HG03025 (cell line): ENCODE measurements at regions not wholly inside any gene's neighbourhood (a gene's known extent, or its start where the extent isn't known, plus 50 kb on each side); places are given as distances from the start of the nearest gene placed in this dataset.

Experiments used
- ATAC-seq: cut with Tn5 transposase; IDR thresholded peaks from one replicate; pipeline ENCODE4 v1.9.1; 2021; ENCODE audit warnings: mild to moderate bottlenecking, moderate library complexity; ENCODE audit not compliant: unreplicated experiment, low FRiP score

DNA sequence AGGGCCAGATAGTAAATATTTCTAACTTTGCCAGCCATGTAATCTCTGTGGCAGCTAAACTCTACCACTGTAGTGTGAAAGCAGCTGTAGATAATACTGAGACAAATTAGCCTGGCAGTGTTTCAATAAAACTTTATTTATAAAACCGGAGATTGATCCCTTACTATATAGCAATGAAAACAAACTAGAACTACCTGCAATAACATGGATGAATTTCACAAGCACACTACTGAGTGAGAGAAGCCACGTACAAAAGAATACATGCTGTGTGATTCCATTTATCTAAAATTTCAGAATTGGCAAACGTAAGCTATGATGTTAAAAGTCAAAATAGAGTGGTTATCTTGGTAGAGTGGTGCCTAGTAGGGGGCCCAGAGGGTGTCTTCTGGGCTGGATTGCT, 198.7 kb upstream of the SGK1 start:
- no peak for ATAC-seq

DNA sequence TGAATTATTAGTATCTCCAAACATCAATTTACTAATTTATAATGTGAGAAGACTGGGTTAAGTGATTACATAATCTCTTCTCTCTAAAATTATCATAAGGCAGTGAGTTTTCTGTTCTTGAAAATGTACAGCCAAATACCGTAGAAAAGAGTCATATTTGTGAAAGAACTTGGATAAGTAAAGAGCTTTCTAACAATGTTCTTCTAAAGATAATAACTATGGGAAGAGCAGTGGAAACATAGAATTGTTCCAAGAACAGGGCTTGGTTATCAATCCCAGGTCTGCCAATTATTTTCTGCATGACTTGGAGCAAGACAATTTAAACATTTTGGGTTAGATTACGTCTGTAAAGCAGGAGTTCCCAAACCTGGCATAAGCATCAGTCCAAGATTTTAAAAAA, 198.1 kb upstream of the SGK1 start:
- no peak for ATAC-seq

DNA sequence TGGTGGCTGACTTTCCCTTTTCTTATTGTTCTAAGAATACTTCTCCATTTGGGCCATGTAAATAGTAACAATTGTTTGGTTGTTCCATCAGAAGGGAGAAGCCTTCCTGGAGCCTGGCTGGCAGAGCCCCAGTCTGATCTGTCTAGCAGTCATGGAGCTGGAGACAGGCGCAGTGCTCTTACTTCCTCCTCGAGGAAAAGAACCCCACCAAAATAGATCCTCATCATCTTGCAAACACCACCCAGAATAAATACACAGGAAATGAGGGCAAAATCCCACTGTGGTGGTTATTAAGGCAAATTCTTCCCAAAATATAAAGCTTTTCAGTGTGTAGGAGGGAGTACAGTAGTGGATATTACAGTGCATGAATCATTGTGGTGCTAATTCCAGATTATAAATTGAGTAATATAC, 195.1 kb upstream of the SGK1 start:
- ATAC-seq: no peak

DNA sequence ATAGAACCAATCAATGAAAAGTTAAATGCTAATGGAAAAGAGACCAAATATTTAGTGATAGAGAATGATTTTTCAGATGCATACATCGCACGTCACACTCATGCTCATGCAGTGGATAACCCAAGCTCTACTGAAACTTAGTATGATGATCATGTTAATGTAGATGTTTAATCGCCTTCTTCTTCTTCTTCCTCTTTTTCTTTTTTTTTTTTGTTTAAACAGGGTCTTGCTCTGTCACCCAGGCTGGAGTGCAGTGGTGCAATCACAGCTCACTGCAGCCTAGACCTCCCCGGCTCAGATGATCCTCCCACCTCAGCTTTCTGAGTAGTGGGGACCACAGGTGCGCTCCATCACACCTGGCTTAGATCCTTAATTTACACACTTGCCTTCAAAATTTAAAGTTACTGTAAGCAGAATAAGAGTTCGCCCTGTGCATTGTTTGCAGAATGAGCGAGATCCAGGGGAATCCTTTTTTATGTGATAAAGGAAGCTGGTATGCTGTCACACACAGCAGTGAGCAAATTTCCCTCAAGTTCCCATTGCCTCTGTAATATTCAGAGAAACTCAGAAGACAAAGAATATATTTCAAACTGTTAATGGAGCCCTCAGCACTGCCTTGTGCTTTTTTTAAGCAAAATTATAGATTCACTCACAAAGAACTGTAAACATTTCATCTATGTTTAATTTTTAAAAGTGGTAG, 194.2 kb upstream of the SGK1 start:
- ATAC-seq: no peak

- no peak for ATAC-seq
These were observed 193.0 kb upstream of the SGK1 start for GRCh38 chr6:134510920-134511319.

DNA sequence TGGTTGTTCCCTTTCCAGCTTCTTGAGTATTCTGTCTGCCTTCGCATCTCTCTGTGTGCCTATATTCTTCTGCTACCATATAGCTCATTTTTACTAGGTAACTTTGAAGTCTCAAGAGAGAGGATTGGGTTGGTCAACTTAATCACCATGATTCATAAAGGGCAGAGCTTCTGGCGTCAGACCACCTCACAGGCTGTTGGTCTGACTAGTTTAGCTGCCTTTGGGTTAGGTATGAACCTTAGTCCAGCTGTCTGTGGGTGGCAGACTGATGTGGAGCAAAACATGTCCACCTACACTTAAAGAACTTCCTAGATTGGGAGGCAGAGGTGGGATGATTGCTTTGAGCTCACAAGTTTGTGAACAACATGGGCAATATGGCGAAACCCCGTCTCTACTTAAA, 192.2 kb upstream of the SGK1 start:
- no peak for ATAC-seq

DNA sequence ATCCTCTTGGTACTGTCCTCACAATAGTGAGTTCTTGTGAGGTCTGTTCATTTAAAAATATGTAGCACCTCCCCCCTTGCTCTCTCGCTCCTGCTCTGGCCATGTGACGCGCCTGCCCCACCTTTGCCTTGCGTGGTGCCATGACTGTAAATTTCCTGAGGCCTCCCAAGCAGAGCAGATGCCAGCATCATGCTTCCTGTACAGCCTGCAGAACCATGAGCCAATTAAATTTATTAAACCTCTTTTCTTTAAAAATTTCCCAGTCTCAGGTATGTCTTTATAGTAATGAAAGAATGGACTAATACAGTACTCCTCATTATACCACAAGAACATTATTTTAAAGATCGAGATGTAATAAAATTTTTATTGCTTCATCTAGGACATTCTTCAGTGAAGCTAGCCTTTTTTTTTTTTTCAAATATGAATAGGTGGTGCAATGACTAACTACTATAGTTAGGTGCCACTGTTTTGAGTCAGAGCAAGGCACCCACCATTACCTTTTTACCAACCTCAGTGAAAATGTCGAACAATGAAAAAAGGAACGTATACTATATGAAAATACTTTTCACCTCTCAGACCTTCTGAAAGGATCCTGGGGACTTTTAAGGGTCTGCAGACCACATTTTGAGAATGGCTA, 191.1 kb upstream of the SGK1 start:
- ATAC-seq: no peak

GRCh38 chr6:134506162-134506561, 188.2 kb upstream of the SGK1 start:
- ATAC-seq: no peak

- ATAC-seq: no peak
These were observed 185.8 kb upstream of the SGK1 start for GRCh38 chr6:134503585-134504281.

- no peak for ATAC-seq
These were observed 185.0 kb upstream of the SGK1 start for GRCh38 chr6:134502614-134503549.

DNA sequence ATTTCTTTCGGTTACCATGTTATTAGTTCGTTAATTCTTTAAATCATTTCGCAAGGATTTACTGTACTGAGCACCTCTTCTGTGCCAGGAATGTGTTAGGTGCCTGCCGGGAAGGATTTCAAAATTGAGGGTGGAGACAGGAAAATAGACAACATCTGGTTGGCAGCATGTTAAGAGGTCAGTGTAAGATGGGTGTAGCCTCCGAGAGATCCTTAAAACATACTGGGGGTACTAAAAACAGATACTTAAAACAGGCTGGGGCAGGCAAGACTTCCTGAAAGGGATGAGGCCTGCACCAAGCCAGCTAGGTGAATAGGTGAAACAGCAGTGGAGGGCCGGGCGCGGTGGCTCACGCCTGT, 178.0 kb upstream of the SGK1 start:
- ATAC-seq: no peak

- no peak for ATAC-seq
These were observed 177.4 kb upstream of the SGK1 start for GRCh38 chr6:134495203-134495889.

GRCh38 chr6:134493789-134494188, 175.9 kb upstream of the SGK1 start:
- no peak for ATAC-seq

DNA sequence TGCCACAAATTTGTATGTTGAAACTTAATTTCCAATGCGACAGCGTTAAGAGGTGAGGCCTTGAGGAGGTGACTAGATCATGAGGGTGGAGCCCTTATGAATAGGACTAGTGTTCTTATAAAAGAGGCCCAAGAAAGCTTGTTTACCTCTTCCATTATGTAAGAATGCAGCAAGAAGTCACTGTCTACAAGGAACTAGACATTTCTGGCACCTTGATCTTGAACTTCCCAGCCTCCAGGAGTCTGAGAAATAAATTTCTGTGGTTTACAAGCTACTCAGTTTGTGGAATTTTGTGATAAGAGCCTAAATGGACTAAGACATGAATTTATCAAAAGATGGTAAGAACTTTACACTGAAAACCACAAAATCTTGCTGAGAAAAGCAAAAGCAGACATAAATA, 173.6 kb upstream of the SGK1 start:
- ATAC-seq: no peak

DNA sequence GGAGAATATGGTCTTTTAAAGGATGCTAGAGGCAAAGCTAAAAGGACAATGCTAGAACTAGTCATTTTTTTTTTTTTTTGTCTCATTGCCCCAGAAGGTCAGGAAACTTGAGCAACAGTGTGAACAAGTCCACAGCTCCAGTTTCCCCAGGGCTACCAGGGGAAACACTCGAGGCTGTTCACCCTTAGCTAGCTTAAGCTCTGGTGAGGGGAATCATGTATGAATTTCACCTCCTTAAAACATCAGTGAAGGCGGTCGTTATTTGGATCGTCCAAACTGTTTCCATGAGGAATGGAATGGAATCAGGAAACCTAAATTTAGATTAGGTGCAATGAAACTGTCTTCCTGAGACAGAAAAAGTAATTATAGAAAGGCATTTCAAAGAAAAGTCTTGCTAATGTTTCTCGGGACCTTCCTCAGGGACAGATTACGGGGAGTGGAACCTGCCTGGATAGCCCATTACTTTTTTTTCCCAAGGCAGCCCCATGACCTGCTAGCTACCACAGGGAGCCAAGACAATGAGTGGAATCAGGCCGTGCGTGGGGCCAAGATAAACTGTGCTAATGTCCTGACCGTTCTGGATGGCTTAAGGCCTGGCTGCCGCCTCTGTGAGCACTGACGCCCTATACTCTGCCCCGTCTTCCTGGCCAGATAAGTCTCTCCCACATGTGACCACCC, 164.8 kb upstream of the SGK1 start:
- ATAC-seq: no peak

DNA sequence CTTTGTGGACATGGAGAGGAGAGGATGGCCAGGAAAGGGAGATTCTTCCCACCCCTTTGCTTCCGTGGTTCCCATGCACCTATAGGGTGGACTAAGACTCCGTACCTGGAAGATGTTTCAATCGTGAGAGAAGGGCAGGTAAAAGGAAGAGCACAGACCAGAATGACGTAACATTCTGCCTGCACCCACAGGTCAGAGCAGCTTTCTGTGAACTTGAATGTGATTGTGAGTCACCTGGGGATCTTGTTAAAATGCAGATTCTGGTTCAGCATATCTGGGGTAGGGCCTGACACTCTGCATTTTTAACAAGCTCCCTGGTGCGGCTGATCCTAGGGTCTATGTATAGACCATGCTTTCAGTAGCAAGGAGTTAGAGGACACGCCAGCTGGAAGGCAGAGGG, 164.1 kb upstream of the SGK1 start:
- ATAC-seq: no peak

DNA sequence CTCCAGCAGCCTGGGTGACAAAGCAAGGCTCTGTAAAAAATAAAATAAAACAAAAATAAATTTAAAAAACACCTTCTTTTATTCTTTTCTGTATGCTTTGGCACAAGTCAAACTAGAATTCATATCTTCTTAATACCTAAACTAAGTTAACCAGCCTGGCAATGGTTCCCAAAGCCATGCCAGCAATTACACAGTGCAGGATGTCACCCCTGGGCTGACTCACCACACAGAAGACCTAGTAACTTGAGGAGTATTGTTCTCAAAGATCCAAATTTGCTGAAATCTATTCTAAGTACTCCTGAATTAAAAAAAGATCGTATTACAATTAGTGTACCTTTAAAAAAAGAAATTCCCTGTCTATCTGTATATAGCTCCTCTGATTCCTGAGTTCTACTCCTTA, 162.7 kb upstream of the SGK1 start:
- no peak for ATAC-seq

DNA sequence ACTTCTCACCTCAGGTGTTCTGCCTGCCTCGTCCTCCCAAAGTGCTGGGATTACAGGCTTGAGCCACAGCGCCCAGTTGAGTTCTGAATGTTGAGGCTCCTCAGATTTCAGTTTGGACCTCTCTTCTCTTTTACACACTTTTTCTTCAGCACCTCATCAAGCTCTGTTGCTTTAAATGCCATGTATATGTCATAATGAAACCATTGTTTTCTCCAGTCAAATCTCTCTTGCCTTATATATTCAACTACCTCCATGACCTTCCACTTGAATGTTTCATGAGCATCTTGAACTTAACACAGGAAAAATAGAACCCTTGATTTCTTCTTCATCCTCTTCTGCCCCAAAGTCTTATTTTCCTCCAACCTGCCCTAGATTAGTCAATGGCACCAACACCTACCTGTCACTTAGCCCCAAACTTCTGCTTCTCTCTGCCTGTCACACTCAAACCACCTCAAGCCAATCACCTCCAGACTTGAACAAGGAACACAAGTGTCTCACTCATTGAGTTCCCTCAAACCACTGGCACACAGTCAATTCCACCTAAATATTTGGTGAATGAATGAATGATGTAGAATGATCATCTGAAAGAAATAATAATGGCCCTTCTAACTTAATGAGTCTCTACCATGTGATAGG, 161.0 kb upstream of the SGK1 start:
- no peak for ATAC-seq

DNA sequence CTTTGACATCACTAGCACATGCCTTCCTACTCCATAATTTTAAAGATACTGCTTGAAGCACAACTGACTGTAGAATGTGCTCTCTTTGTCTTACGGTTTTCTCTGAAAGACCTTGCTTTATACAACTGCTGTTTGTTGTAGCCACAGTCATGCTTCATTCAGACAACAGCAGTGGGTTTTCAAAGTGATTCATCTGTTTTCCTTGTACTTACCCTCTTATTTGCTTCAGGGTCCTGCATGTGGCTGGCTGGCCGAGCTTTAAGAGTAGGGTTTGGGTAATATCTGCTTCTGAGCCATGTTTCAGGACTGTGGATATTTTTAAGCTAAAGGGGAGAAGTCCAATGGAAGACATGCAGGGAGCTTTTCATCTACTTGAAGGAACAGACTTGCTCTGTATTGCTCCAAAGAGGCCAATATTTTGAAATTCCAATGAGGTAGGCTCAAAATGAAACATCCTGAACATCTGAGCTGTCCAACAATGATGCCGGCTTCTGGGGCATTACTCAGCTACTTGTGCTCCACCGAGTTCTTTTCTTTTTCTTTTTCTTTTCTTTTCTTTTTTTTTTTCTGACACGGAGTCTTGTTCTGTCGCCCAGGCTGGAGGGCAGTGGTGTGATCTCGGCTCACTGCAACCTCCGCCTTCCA, 160.2 kb upstream of the SGK1 start:
- ATAC-seq: no peak
